OCI-LY3 (cell line): ENCODE measurements at regions not wholly inside any gene's neighbourhood (a gene's known extent, or its start where the extent isn't known, plus 50 kb on each side); places are given as distances from the start of the nearest gene placed in this dataset.

Experiments
- CTCF ChIP-seq: fragments of 200-600, 300-600 bp; sonication (generic); IDR thresholded peaks from 2 replicates; pipeline ENCODE4 v1.5.1; 2014; ENCODE audit warnings: antibody characterized with exemption, low read length, low read depth
- EZH2phosphoT487 ChIP-seq: fragments of 200-600 bp; shearing (Covaris generic); IDR thresholded peaks from 2 replicates; pipeline ENCODE4 v1.6.1; 2018; ENCODE audit warnings: antibody characterized with exemption, mixed run types, low read depth

GRCh38 chr2:217179854-217180253, 320.0 kb upstream of the TNP1 start:
- TF ChIP-seq CTCF = no peak
- no peak for TF ChIP-seq EZH2phosphoT487
